Breast epithelium (tissue), 3 donors: ENCODE measurements at regions not wholly inside any gene's neighbourhood (a gene's known extent, or its start where the extent isn't known, plus 50 kb on each side); places are given as distances from the start of the nearest gene placed in this dataset.

Experiments
- POLR2A ChIP-seq: fragments of 450-650 bp; IDR thresholded peaks from one replicate; pipeline ENCODE4 v1.6.1; 2016; ENCODE audit warnings: antibody characterized with exemption, mild to moderate bottlenecking, moderate library complexity
- TF ChIP-seq, protein P1 (sequence below), 3 donors: fragments of 450-650 bp; IDR thresholded peaks; one replicate each; pipeline ENCODE4 v1.5.1; 2016 to 2017; ENCODE audit warnings: antibody characterized with exemption in 3 of 3, mild to moderate bottlenecking in 3 of 3, moderate library complexity in 3 of 3

DNA sequence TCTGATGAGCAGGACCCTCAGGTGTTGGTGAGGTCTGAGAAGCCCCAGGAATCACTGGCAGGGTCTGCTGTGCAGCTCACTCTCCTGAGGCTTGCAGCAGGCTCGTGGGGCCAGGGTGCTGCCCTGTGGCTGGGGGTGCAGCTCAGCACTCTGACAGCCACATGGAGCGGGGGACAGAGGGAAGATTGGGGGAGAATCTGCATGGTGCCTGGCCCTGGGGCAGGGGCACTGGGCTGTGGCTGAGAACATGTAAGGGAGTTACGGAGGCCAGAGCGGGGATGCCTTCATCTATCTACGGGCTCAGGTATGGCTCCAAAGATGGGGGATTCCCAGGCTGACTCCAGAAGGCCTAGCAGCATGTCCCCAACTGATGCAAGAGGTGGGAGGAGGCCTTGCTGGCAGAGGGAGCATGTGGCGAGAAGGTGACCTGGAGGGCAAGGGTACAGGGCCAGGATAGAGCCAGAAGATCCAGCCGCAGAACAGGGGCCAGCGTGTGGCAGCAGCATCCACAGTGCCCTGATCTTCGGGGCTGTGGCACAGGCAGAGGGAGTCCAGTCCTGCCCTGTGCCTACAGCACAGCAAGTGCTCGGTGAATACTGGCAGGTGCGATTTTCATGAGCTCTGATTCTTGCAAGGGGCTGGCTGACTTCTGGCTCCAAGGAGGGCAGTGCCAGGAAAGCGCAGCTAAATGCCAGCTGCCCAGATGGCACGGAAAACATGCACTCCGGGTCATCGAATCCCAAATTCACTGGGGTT, 184.7 kb downstream of the CTTN start:
- TF ChIP-seq POLR2A, result no peak
- TF ChIP-seq, protein P1, sequence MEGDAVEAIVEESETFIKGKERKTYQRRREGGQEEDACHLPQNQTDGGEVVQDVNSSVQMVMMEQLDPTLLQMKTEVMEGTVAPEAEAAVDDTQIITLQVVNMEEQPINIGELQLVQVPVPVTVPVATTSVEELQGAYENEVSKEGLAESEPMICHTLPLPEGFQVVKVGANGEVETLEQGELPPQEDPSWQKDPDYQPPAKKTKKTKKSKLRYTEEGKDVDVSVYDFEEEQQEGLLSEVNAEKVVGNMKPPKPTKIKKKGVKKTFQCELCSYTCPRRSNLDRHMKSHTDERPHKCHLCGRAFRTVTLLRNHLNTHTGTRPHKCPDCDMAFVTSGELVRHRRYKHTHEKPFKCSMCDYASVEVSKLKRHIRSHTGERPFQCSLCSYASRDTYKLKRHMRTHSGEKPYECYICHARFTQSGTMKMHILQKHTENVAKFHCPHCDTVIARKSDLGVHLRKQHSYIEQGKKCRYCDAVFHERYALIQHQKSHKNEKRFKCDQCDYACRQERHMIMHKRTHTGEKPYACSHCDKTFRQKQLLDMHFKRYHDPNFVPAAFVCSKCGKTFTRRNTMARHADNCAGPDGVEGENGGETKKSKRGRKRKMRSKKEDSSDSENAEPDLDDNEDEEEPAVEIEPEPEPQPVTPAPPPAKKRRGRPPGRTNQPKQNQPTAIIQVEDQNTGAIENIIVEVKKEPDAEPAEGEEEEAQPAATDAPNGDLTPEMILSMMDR (IDR thresholded peaks at IDR 0.05), result no peak
